SK-N-SH treated with all-trans-retinoic acid at 6 μM for 48 hours (cell line): ENCODE measurements at regions not wholly inside any gene's neighbourhood (a gene's known extent, or its start where the extent isn't known, plus 50 kb on each side); places are given as distances from the start of the nearest gene placed in this dataset.

ENCODE experiments used
- ATAC-seq: fragments of 200-7000 bp; cut with Tn5 transposase; 3 replicates; pipeline ENCODE4 v1.9.1; 2020; ENCODE audit warnings: mild to moderate bottlenecking, moderate library complexity
- ARNTL ChIP-seq: fragments of 450-650 bp; formaldehyde crosslinking; IDR thresholded peaks from 2 replicates; pipeline ENCODE4 v1.5.0; 2020; ENCODE audit warnings: low read depth, mild to moderate bottlenecking, moderate library complexity, borderline replicate concordance
- BACH2 ChIP-seq: fragments of 250-450 bp; sonication (Bioruptor Pico); IDR thresholded peaks from 2 replicates; pipeline ENCODE4 v1.9.0; 2021; ENCODE audit warnings: mild to moderate bottlenecking, borderline replicate concordance
- CSDC2 ChIP-seq: fragments of 250-450 bp; sonication (Bioruptor Pico); IDR thresholded peaks from 2 replicates; pipeline ENCODE4 v1.5.0; 2020; ENCODE audit warnings: mild to moderate bottlenecking, moderate library complexity
- GLIS3 ChIP-seq: fragments of 250-450 bp; sonication (Bioruptor Pico); IDR thresholded peaks from 2 replicates; pipeline ENCODE4 v1.5.0; 2020; ENCODE audit warnings: mild to moderate bottlenecking, moderate library complexity
- ISL1 ChIP-seq: fragments of 250-450 bp; sonication (Bioruptor Pico); IDR thresholded peaks from 2 replicates; pipeline ENCODE4 v2.1.2; 2022; ENCODE audit warnings: mild to moderate bottlenecking, moderate library complexity
- OSR1 ChIP-seq: fragments of 250-450 bp; sonication (Bioruptor Pico); IDR thresholded peaks from 2 replicates; pipeline ENCODE4 v1.8.0; 2022; ENCODE audit warnings: moderate library complexity, mild to moderate bottlenecking, inconsistent platforms
- PPARA ChIP-seq: fragments of 250-450 bp; sonication (Bioruptor Pico); IDR thresholded peaks from 2 replicates; pipeline ENCODE4 v1.5.0; 2020; ENCODE audit warnings: mild to moderate bottlenecking, borderline replicate concordance
- RARB ChIP-seq: fragments of 250-450 bp; sonication (Bioruptor Pico); IDR thresholded peaks from 2 replicates; pipeline ENCODE4 v1.8.0; 2021; ENCODE audit warnings: mild to moderate bottlenecking, moderate library complexity
- TCF4 ChIP-seq: fragments of 250-450 bp; sonication (Bioruptor Pico); IDR thresholded peaks from 2 replicates; pipeline ENCODE4 v1.8.0; 2021; ENCODE audit warnings: mild to moderate bottlenecking, moderate library complexity, borderline replicate concordance
- ZFP3 ChIP-seq: fragments of 250-450 bp; sonication (Bioruptor Pico); IDR thresholded peaks from 2 replicates; pipeline ENCODE4 v1.5.0; 2020; ENCODE audit warnings: mild to moderate bottlenecking, moderate library complexity
- ZFP30 ChIP-seq: fragments of 450-650 bp; formaldehyde crosslinking; IDR thresholded peaks from 2 replicates; pipeline ENCODE4 v1.5.0; 2022; ENCODE audit warnings: mild to moderate bottlenecking, moderate library complexity
- ZNF565 ChIP-seq: fragments of 450-650 bp; formaldehyde crosslinking; conservative IDR thresholded peaks from 2 replicates; pipeline ENCODE4 v1.5.0; 2020; ENCODE audit warnings: low read depth, mild to moderate bottlenecking, moderate library complexity
- ZNF70 ChIP-seq: fragments of 450-650 bp; formaldehyde crosslinking; IDR thresholded peaks from 2 replicates; pipeline ENCODE4 v1.5.0; 2020; ENCODE audit warnings: mild to moderate bottlenecking, moderate library complexity
- ZNF8 ChIP-seq: fragments of 450-650 bp; formaldehyde crosslinking; IDR thresholded peaks from 2 replicates; pipeline ENCODE4 v1.5.0; 2020; ENCODE audit warnings: mild to moderate bottlenecking, moderate library complexity
- TF ChIP-seq, protein P1 (sequence below): fragments of 250-450 bp; sonication (Bioruptor Pico); IDR thresholded peaks from 2 replicates; pipeline ENCODE4 v1.8.0; 2021; ENCODE audit warnings: low read depth, mild to moderate bottlenecking, moderate library complexity, borderline replicate concordance
- TF ChIP-seq, protein P2 (sequence below): fragments of 250-450 bp; sonication (Bioruptor Pico); IDR thresholded peaks from 2 replicates; pipeline ENCODE4 v1.5.1; 2020; ENCODE audit warnings: low read depth, mild to moderate bottlenecking, moderate library complexity
- TF ChIP-seq, protein P3 (sequence below): fragments of 250-450 bp; sonication (Bioruptor Pico); IDR thresholded peaks from 2 replicates; pipeline ENCODE4 v1.8.0; 2020; ENCODE audit warnings: mild to moderate bottlenecking, moderate library complexity, borderline replicate concordance
- TF ChIP-seq, protein P4 (sequence below): fragments of 250-450 bp; sonication (Bioruptor Pico); IDR thresholded peaks from 2 replicates; pipeline ENCODE4 v1.5.0; 2020; ENCODE audit warnings: mild to moderate bottlenecking, moderate library complexity
- TF ChIP-seq, protein P5 (sequence below): fragments of 250-450 bp; sonication (Bioruptor Pico); IDR thresholded peaks from 2 replicates; pipeline ENCODE4 v1.5.1; 2021; ENCODE audit warnings: mild to moderate bottlenecking, moderate library complexity

DNA sequence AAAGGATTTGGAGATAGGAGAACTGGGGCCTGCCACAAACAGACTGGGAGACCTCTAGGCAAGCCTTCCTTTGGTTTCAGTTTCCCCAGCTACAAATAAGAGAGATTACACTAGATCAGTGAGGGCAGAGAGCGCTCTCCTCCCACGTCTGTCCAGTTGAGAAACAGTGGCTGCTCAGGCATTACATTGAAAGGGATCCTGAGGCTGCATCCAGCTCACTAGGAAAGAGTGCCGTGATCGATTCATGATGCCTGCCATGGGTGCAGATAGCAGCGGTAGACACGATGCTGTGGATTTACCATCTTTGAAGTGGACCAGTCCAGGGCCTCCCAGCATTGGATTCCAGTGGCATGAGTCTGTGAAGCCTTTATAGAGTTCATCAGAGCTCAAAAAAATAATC is 62.6 kb downstream of the EN1 start:
- ATAC-seq = no peak
- TF ChIP-seq, protein P1, sequence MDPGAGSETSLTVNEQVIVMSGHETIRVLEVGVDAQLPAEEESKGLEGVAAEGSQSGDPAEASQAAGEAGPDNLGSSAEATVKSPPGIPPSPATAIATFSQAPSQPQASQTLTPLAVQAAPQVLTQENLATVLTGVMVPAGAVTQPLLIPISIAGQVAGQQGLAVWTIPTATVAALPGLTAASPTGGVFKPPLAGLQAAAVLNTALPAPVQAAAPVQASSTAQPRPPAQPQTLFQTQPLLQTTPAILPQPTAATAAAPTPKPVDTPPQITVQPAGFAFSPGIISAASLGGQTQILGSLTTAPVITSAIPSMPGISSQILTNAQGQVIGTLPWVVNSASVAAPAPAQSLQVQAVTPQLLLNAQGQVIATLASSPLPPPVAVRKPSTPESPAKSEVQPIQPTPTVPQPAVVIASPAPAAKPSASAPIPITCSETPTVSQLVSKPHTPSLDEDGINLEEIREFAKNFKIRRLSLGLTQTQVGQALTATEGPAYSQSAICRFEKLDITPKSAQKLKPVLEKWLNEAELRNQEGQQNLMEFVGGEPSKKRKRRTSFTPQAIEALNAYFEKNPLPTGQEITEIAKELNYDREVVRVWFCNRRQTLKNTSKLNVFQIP (CRISPR knock-in tag) = no peak
- TF ChIP-seq ZFP30 (CRISPR knock-in tag) (no peak), PPARA (no peak), ARNTL (CRISPR knock-in tag) (no peak), ZNF70 (CRISPR knock-in tag) (no peak), ZFP3 (CRISPR knock-in tag) (no peak), RARB (no peak), ZNF8 (CRISPR knock-in tag) (no peak), CSDC2 (no peak), GLIS3 (CRISPR knock-in tag) (no peak), TCF4 (no peak)
- TF ChIP-seq, protein P2, sequence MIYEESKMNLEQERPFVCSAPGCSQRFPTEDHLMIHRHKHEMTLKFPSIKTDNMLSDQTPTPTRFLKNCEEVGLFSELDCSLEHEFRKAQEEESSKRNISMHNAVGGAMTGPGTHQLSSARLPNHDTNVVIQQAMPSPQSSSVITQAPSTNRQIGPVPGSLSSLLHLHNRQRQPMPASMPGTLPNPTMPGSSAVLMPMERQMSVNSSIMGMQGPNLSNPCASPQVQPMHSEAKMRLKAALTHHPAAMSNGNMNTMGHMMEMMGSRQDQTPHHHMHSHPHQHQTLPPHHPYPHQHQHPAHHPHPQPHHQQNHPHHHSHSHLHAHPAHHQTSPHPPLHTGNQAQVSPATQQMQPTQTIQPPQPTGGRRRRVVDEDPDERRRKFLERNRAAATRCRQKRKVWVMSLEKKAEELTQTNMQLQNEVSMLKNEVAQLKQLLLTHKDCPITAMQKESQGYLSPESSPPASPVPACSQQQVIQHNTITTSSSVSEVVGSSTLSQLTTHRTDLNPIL = no peak

DNA sequence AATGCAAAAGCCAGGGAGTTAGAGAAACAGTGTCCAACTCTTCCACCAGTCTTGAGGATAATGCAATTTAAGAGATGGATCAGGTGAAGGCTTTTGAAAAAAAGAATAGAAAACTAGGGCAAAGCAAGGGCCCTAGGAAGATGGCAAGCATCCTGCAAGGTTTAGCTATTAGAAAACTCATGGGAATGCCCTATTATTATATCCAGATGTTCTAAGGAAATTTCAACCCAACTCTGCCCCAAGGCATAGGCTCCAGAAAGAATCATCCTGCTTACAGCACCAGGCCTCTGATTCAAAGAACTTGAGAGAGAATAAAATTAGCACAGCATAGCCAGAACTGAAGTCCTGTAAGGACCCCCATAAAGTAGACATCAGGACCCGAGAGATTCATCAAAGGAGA is 68.1 kb downstream of the EN1 start:
- ATAC-seq = no peak
- no peak for TF ChIP-seq CSDC2
- TF ChIP-seq TCF4 = no peak
- no peak for TF ChIP-seq ZNF565
- TF ChIP-seq, protein P1 (CRISPR knock-in tag) = no peak
- no peak for TF ChIP-seq ZNF8 (CRISPR knock-in tag)
- no peak for TF ChIP-seq ZFP3 (CRISPR knock-in tag)
- TF ChIP-seq BACH2 (CRISPR knock-in tag) = no peak
- TF ChIP-seq ZNF70 (CRISPR knock-in tag) = no peak
- TF ChIP-seq OSR1 (CRISPR knock-in tag) = no peak
- no peak for TF ChIP-seq GLIS3 (CRISPR knock-in tag)
- TF ChIP-seq, protein P3, sequence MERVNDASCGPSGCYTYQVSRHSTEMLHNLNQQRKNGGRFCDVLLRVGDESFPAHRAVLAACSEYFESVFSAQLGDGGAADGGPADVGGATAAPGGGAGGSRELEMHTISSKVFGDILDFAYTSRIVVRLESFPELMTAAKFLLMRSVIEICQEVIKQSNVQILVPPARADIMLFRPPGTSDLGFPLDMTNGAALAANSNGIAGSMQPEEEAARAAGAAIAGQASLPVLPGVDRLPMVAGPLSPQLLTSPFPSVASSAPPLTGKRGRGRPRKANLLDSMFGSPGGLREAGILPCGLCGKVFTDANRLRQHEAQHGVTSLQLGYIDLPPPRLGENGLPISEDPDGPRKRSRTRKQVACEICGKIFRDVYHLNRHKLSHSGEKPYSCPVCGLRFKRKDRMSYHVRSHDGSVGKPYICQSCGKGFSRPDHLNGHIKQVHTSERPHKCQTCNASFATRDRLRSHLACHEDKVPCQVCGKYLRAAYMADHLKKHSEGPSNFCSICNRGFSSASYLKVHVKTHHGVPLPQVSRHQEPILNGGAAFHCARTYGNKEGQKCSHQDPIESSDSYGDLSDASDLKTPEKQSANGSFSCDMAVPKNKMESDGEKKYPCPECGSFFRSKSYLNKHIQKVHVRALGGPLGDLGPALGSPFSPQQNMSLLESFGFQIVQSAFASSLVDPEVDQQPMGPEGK (CRISPR knock-in tag) = no peak
- TF ChIP-seq ISL1 (CRISPR knock-in tag) = no peak
- TF ChIP-seq, protein P4, sequence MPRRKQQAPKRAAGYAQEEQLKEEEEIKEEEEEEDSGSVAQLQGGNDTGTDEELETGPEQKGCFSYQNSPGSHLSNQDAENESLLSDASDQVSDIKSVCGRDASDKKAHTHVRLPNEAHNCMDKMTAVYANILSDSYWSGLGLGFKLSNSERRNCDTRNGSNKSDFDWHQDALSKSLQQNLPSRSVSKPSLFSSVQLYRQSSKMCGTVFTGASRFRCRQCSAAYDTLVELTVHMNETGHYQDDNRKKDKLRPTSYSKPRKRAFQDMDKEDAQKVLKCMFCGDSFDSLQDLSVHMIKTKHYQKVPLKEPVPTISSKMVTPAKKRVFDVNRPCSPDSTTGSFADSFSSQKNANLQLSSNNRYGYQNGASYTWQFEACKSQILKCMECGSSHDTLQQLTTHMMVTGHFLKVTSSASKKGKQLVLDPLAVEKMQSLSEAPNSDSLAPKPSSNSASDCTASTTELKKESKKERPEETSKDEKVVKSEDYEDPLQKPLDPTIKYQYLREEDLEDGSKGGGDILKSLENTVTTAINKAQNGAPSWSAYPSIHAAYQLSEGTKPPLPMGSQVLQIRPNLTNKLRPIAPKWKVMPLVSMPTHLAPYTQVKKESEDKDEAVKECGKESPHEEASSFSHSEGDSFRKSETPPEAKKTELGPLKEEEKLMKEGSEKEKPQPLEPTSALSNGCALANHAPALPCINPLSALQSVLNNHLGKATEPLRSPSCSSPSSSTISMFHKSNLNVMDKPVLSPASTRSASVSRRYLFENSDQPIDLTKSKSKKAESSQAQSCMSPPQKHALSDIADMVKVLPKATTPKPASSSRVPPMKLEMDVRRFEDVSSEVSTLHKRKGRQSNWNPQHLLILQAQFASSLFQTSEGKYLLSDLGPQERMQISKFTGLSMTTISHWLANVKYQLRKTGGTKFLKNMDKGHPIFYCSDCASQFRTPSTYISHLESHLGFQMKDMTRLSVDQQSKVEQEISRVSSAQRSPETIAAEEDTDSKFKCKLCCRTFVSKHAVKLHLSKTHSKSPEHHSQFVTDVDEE (CRISPR knock-in tag) = no peak
- TF ChIP-seq RARB = no peak
- TF ChIP-seq, protein P2 = no peak

DNA sequence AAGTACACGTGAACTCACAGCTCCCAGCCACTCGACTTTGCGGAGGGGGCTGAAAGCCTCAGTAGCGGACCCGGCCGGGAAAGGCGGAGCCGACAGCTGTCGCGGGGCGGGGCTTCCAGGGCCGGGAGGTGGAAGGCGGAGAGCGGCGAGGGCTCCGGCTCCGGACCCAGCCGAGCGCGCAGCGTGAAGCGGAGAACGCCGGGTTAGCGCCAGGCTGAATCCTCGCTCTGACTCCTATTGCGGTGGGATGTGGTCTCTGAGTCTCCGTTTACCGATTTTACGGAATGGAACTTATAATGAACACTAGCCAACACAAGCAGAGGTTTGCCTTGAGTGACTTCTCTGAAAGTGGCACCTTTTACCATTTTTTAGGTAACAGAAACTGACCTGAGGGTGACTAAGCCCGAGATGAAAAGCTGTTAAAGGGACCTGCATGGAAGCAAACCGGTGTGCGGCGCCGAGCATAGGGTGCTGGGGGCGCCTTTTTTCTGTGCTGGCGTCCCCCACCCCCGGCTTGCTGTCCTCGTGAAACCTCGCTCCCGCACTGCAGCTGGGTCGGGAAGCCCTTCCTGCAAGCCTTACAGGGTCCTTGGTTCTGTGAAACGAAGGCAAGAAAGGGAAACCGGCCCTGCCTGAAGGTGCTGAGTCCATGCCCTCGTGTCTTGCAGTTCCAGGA is 72.9 kb downstream of the EN1 start:
- TF ChIP-seq, protein P5, sequence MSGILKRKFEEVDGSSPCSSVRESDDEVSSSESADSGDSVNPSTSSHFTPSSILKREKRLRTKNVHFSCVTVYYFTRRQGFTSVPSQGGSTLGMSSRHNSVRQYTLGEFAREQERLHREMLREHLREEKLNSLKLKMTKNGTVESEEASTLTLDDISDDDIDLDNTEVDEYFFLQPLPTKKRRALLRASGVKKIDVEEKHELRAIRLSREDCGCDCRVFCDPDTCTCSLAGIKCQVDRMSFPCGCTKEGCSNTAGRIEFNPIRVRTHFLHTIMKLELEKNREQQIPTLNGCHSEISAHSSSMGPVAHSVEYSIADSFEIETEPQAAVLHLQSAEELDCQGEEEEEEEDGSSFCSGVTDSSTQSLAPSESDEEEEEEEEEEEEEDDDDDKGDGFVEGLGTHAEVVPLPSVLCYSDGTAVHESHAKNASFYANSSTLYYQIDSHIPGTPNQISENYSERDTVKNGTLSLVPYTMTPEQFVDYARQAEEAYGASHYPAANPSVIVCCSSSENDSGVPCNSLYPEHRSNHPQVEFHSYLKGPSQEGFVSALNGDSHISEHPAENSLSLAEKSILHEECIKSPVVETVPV = no peak
- no peak for TF ChIP-seq GLIS3 (CRISPR knock-in tag)
- ATAC-seq = peak; percentile 95
